Keratinocyte (primary cell): ENCODE measurements at regions not wholly inside any gene's neighbourhood (a gene's known extent, or its start where the extent isn't known, plus 50 kb on each side); places are given as distances from the start of the nearest gene placed in this dataset.

ENCODE experiments used
- CTCF ChIP-seq, 3 experiments: IDR thresholded peaks in 1 of 3; conservative IDR thresholded peaks in 1 of 3; optimal IDR thresholded peaks in 1 of 3; 2 replicates in 2 of 3; 3 replicates in 1 of 3; pipeline versions ENCODE3 to v1.5.1; 2011; ENCODE audit warnings: low read length in 3 of 3, mild to moderate bottlenecking in 3 of 3, moderate library complexity in 2 of 3, control low read depth in 1 of 3, inconsistent platforms in 1 of 3; ENCODE audit not compliant: insufficient read depth in 2 of 3; ENCODE audit errors: extremely low read depth in 1 of 3
- EZH2 ChIP-seq: IDR thresholded peaks from one replicate; pipeline ENCODE4 v1.6.1; 2012; ENCODE audit warnings: inconsistent platforms, mild to moderate bottlenecking, low read length, moderate library complexity

DNA sequence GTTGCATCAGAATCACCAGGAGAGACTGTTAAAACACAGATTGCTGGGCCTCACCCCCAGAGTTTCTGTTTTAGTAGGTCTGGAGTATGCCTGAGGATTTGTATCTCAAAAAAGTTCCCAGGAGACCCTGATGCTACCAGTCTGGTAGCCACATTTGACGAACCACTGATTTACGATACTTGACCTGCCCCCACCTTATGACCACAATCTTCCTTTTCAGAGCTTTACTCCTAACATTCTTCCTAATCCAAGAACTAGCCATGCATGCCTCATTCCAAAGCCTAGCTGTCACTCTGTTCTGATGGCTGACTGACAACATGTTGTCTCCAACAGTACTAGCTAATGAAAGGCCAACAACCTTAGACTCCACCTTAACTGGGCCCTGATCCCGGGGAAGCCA is 191.4 kb downstream of the MBD2 start:
- no peak for TF ChIP-seq CTCF (optimal IDR thresholded peaks at IDR 0.05 in 1 of 3, IDR thresholded peaks at IDR 0.05 in 1 of 3, conservative IDR thresholded peaks at IDR 0.05 in 1 of 3; ENCODE audit: extremely low read depth in 1 of 3, insufficient read depth in 2 of 3, low read length in 3 of 3)
- no peak for TF ChIP-seq EZH2
